ENCODE measurements at regions not wholly inside any gene's neighbourhood (a gene's known extent, or its start where the extent isn't known, plus 50 kb on each side); places are given as distances from the start of the nearest gene placed in this dataset.
"Not testable (repeated sequence)": the region's sequence is repeated elsewhere in the genome, so short reads cannot be mapped to it uniquely, and the experiment has no call there.

DNA sequence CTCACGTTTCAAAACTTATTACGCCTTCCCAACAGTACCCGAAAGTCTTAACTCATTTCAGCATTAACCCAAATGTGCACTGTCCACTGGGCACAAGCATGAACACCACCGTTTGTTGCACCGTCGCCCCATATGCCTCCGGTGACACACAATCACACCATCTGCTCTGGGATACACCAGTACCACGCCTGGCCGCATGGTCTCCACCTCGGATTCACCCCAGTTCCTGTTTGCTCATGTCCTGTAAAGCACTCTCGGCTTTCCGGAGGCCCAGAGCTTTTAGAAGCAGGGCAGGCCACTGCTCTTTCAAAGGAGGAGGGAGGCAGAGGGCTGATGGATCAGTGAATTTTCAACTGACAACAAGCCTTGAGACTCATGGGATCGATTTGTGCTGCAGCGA lies 1570.0 kb upstream of the DEFB115 start:
- no peak for DNase-seq

- DNase-seq = no peak
These were observed 1567.8 kb upstream of the DEFB115 start for GRCh38 chr20:29689411-29690225.

- DNase-seq = no peak
These were observed 1567.2 kb upstream of the DEFB115 start for GRCh38 chr20:29690274-29690673.

GRCh38 chr20:29740601-29740950 lies 1516.9 kb upstream of the DEFB115 start:
- DNase-seq = no peak

DNA sequence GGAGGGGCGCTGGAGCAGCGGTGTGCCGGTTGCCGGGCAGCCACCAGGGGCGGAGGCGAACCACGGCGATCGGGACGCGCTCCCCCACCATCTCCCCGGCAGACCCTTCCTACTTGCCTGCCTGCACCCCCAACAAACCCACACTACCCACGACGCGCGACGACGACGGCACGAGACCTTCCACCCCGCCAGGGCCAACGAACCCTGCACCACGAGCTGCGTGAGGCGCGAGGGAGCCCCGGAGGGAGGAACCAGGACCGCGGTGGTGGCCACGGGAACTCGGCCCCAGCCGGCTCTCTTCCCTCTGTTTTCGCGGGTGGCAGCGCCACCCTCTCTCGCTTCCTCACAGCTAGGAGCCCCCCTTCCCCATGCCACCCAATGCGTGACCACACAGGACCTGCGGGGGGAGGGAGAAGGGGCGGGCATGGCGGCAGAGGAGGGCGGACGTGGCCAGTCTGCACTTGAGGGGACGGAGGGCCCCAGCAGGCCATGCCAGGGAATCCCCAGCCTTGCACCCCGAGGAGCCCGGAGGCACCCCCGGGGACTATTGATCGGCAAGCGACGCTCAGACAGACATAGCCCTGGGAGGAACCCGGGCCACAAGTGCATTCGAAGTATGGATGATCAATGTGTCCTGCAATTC lies 1516.4 kb upstream of the DEFB115 start:
- no peak for DNase-seq

DNA sequence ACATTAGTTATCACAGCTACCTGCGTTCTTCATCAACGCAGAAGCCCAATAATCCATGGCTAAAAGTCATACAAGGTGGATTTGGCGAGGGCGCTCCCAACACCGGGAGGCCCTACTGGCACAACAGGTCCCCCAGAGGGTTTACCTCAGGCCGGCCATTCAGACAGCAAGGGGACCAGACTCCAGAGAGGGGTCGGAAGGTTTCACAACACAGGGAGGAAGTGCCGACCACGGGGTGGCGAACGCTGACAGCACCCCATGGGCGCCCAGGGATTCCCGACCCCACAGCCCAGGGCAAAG lies 1515.9 kb upstream of the DEFB115 start:
- no peak for DNase-seq

- no peak for DNase-seq
These were observed 1515.4 kb upstream of the DEFB115 start for GRCh38 chr20:29741894-29742698.

DNA sequence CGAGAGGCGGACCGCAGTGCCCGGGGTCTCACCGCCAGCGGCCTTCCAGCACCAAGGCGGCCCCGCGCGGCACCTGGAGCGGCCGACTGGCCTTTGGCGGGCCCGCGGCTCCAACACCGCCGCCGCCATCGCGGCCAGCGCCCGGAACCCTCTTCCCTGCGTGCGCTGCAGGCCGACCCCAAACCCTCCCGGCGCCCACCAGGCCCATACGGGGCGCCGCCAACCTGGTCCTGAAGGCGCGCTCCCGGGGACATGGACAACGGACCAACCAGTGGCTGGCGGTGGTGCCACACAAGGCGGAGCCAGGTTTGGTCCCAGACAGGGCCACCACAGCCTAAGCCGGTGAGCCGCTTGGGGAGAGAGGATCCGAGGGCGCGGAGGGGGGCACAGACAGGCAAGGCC lies 1514.8 kb upstream of the DEFB115 start:
- DNase-seq = no peak

DNA sequence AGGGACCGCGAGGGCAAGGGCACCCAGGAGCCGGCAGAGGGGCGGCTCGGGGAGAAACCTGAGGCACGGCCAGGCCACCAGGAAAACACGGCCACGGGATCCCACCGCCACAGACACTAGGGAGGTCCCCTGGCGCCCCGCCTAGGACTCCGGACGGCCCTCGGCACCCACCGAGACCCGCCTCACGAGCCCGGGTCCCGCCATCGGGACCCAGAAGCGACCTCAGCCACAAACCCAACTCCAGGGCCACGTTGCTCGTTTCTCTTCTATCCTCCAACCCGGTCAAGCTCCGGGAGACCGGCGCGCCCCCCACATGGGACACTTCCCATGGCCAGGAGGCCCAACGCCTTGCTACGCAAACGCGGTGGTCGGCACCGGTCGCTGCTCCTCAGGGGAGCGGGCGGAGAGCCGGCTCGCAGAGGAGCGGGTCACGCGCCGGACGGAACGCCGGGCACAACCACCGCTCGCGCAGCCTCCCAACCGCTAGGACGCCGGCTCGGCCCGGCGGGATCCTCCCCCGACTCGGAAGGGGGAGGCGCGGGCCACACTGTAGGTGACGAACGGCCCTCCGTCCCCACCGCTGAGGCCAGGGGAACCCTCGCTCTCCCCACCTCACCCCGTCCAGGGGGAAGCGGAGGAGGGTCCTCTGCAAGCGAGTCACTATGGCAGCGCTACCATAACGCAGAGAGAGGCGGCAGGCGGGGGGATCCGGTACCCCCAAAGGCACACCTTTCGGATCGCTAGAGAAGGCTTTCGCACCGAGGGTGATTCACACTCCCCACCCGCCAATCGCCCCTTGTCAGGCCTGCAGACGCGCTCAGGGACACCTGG lies 1514.1 kb upstream of the DEFB115 start:
- DNase-seq = no peak

DNA sequence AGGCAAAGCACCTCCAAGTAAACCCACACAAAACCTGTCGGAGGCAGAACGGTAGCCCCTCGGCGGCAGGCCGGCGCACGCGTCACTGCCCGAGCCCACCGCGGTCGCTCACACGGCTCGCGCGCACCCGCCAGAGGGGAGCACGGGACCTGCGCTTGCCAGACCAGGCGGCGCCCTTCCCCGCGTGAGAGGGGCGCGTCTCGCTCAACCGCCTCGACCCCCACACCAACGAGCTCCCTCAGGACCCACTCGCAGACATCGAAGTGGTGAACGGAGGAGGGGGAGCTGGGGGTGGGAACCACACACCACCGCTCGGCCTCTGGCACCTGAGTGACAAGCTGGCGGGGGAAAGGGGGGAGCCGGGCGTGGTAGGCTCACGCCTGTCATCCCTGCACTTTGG lies 1513.4 kb upstream of the DEFB115 start:
- DNase-seq = no peak

GRCh38 chr20:29745534-29746245 lies 1511.8 kb upstream of the DEFB115 start:
- not testable (repeated sequence) for DNase-seq

- no peak for DNase-seq
These were observed 1507.1 kb upstream of the DEFB115 start for GRCh38 chr20:29750268-29750899.

- DNase-seq = not testable (repeated sequence)
These were observed 1504.6 kb upstream of the DEFB115 start for GRCh38 chr20:29752644-29753425.

GRCh38 chr20:29753426-29753746 lies 1504.1 kb upstream of the DEFB115 start:
- DNase-seq = not testable (repeated sequence)

DNA sequence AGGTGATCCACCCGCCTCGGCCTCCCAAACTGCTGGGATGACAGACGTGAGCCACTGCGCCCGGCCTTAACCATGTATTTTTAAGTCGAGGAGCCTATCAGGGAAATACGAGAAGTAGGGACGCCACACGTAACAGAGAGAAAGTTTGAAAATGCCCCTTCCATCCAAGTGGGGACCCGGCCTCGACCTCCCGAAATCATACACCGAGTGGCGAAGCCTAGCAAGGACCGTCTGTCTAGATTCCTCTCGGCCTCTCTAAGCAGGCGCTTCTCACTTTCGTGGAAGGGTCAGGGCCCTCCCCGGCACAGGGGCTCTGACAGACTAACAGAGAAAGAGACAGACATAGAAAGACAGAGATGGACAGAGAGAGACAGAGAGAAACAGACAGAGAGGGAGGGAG lies 1503.6 kb upstream of the DEFB115 start:
- not testable (repeated sequence) for DNase-seq

DNA sequence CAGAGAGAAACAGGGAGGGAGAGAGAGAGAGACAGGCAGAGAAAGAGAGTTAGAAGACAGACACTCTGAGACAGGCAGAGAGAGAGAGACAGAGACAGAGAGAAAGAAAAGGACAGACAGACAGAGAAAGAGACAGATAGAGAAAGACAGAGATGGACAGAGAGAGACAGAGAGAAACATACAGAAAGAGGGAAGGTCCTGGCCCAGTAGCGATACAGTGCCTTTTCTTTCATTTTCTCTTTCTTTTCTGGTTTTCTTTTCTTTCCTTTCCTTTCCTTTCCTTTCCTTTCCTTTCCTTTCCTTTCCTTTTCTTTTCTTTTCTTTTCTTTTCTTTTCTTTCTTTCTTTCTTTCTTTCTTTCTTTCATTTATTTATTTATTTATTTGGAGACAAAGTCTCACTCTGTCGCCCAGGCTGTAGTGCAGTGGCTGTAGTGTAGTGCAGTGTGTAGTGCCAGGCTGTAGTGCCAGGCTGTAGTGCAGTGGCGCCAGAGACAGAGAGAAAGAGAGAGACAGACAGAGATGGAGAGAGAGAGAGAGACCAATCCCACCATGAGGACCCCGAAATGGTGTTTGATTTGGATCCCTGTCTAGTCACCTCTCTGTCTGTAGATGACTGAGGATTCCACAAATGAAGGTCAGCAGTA lies 1501.5 kb upstream of the DEFB115 start:
- not testable (repeated sequence) for DNase-seq

- no peak for DNase-seq
These were observed 1500.8 kb upstream of the DEFB115 start for GRCh38 chr20:29756664-29757063.

DNA sequence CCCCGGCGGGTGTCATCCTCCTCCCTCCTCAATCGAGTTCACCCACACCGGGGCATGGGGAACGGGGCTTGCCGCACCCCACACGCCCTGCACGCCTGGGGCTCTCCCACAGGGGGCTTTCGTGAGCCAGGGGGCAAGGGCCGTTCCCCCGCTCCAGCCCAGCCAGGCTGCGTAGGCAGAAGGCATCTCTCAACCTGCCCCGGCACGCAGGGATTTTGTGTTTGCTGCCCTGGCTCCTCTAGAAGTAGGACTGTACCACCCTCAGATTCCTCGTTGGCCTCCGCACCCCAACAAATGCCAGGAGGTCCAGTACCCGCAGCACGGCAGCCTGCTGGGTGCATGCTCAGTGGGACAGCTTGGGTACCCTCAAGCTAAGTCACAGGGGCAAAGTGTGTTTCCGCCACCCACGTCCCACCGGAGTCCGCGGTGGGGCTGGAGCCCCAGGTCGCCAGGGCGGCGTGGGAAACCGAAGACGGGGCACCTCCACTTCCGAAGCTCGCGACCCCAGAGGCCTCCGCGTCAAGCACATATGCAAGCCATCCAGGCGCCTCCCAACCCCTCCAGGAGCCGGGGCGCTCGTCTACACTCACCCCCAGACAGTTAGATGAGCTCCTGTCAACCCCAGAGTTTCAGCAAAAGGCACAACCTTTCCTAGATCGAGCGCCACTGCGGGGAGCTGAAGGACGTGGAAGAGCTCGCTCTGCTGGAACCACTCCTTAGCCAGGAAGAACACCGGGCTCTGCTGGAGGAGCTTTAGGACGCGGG lies 1495.7 kb upstream of the DEFB115 start:
- DNase-seq = not testable (repeated sequence)

- DNase-seq = no peak
These were observed 1494.8 kb upstream of the DEFB115 start for GRCh38 chr20:29762620-29763019.
